Mesendoderm (in vitro differentiated cells): ENCODE measurements at regions not wholly inside any gene's neighbourhood (a gene's known extent, or its start where the extent isn't known, plus 50 kb on each side); places are given as distances from the start of the nearest gene placed in this dataset.

ENCODE experiments used
- DNase-seq: peaks from one replicate; pipeline ENCODE4 v3.0.0; 2013
- H2AK5ac ChIP-seq: 2 replicates; pipeline ENCODE4 v1.6.1; 2013; ENCODE audit warnings: low read length, inconsistent platforms
- H2BK120ac ChIP-seq: 2 replicates; pipeline ENCODE4 v1.6.1; 2013; ENCODE audit warnings: low read depth, mild to moderate bottlenecking, low read length, moderate library complexity, mixed read lengths
- H2BK15ac ChIP-seq: replicated peaks from 2 replicates; pipeline ENCODE4 v1.6.1; 2013; ENCODE audit warnings: low read depth, mild to moderate bottlenecking, moderate library complexity
- H2BK5ac ChIP-seq: 2 replicates; pipeline ENCODE4 v1.6.1; 2013; ENCODE audit warnings: low read length, inconsistent platforms
- H3K18ac ChIP-seq: 2 replicates; pipeline ENCODE4 v1.6.1; 2013; ENCODE audit warnings: mild to moderate bottlenecking, low read length, mixed read lengths
- H3K23ac ChIP-seq: one replicate; pipeline ENCODE4 v1.6.1; 2013; ENCODE audit warnings: low read length
- H3K27ac ChIP-seq: 2 replicates; pipeline ENCODE4 v1.5.1; 2013; ENCODE audit warnings: low read depth, mild to moderate bottlenecking, inconsistent platforms, low read length, moderate library complexity
- H3K27me3 ChIP-seq: 2 replicates; pipeline ENCODE4 v1.6.1; 2013; ENCODE audit warnings: low read length, control low read depth, mild to moderate bottlenecking, inconsistent platforms; ENCODE audit not compliant: insufficient read depth, poor library complexity
- H3K36me3 ChIP-seq: 2 replicates; pipeline ENCODE4 v1.6.1; 2013; ENCODE audit warnings: low read length, inconsistent platforms; ENCODE audit not compliant: control insufficient read depth, insufficient read depth
- H3K4ac ChIP-seq: one replicate; pipeline ENCODE4 v1.6.1; 2013; ENCODE audit warnings: low read depth, mild to moderate bottlenecking, low read length, moderate library complexity
- H3K4me1 ChIP-seq: 2 replicates; pipeline ENCODE4 v1.6.1; 2013; ENCODE audit warnings: low read depth, low read length, inconsistent platforms; ENCODE audit not compliant: control insufficient read depth
- H3K4me2 ChIP-seq: 2 replicates; pipeline ENCODE4 v1.6.1; 2013; ENCODE audit warnings: low read length
- H3K4me3 ChIP-seq: 2 replicates; pipeline ENCODE4 v1.5.1; 2013; ENCODE audit warnings: mild to moderate bottlenecking, low read length
- H3K56ac ChIP-seq: one replicate; pipeline ENCODE4 v1.6.1; 2013; ENCODE audit warnings: low read length
- H3K79me1 ChIP-seq: 2 replicates; pipeline ENCODE4 v1.6.1; 2013; ENCODE audit warnings: low read length, inconsistent platforms
- H3K79me2 ChIP-seq: 2 replicates; pipeline ENCODE4 v1.6.1; 2013; ENCODE audit warnings: mild to moderate bottlenecking, low read length; ENCODE audit not compliant: control insufficient read depth, insufficient read depth
- H3K9ac ChIP-seq: 2 replicates; pipeline ENCODE4 v1.6.1; 2013; ENCODE audit warnings: low read length, inconsistent platforms
- H4K5ac ChIP-seq: one replicate; pipeline ENCODE4 v1.6.1; 2013; ENCODE audit warnings: low read length
- H4K8ac ChIP-seq: one replicate; pipeline ENCODE4 v1.6.1; 2013; ENCODE audit warnings: low read depth, mild to moderate bottlenecking, control low read depth, low read length, moderate library complexity
- WGBS: extraction: QIAGEN DNeasy Blood & Tissue Kit; methylation state at CpG from one replicate; pipeline ENCODE4 v1.1.7; 2013; ENCODE audit warnings: low lambda C conversion rate, missing lambda C conversion rate; ENCODE audit not compliant: insufficient coverage; ENCODE audit errors: extremely low coverage; 5-methylcytosine and 5-hydroxymethylcytosine counted together

DNA sequence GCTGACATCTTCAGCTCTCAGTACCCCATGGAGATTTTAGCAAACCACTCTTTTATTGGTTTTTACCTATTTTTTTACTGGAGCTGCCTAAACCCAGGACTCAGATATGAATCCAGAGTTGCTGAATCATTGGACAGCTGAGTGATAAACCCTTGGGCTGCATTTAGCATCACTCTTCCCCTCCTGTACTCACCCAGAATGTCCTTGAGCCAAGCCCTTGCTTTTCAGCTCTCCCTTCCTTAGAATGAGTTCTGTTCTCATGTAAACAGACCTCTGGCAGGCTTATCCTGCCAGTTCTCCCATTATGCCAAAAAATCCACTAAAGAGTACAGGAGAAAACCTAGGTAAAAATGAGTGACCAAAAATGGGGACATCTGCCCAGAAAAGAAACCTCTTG, 200.1 kb upstream of the POU2AF2 start:
- Histone ChIP-seq H3K4me1 (no peaks in the 10 kb centered on the region), H3K23ac (no peak overlapping the region), H3K4ac (no peak overlapping the region), H3K27ac (no peak overlapping the region), H3K79me2 (no peaks in the 10 kb centered on the region), H3K36me3 (no peaks in the 10 kb centered on the region), H3K56ac (no peak overlapping the region), H3K9ac (no peak overlapping the region), H2BK15ac (no peak overlapping the region), H4K8ac (no peak overlapping the region), H3K79me1 (no peaks in the 10 kb centered on the region), H3K4me2 (no peak overlapping the region), H2BK5ac (no peak overlapping the region), H3K27me3 (no peaks in the 10 kb centered on the region), H4K5ac (no peak overlapping the region), H2AK5ac (no peak overlapping the region), H3K4me3 (no peak overlapping the region), H3K18ac (no peak overlapping the region), H2BK120ac (no peak overlapping the region)
- no peak for DNase-seq

- Histone ChIP-seq H3K23ac (no peak overlapping the region), H3K79me2 (no peaks in the 10 kb centered on the region), H3K4ac (no peak overlapping the region), H2BK15ac (no peak overlapping the region), H3K4me1 (no peaks in the 10 kb centered on the region), H3K4me2 (no peak overlapping the region), H3K36me3 (no peaks in the 10 kb centered on the region), H2AK5ac (no peak overlapping the region), H4K5ac (no peak overlapping the region), H3K56ac (no peak overlapping the region), H3K27ac (no peak overlapping the region), H3K4me3 (no peak overlapping the region), H3K18ac (no peak overlapping the region), H4K8ac (no peak overlapping the region), H3K27me3 (no peaks in the 10 kb centered on the region), H2BK120ac (no peak overlapping the region), H3K79me1 (no peaks in the 10 kb centered on the region), H2BK5ac (no peak overlapping the region), H3K9ac (no peak overlapping the region)
- no peak for DNase-seq
- no CpG with 5 or more reads among the region's 6 CpGs for WGBS
Measured at GRCh38 chr11:111044751-111045406, 200.6 kb upstream of the POU2AF2 start.

DNA sequence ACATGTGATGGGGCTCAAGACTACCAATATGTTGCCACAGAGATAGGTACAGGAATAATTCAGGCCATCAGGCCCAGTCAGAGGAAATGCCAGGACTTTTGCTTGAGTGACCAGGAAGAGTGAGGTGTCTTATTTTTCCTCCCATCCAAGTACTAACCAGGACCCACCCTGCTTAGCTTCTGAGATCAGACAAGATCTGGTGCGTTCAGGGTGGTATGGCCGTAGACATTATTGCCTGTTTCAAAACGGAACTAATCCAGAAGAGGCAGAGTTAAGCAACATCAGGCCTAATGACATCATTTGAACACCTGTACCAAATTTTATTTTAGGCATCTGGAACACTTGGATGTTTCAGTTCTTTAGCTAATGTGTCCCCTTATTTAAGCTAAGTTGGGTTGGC, 205.5 kb upstream of the POU2AF2 start:
- Histone ChIP-seq H2AK5ac (no peak overlapping the region), H3K4ac (no peak overlapping the region), H3K4me2 (no peak overlapping the region), H3K4me1 (no peaks in the 10 kb centered on the region), H3K79me2 (no peaks in the 10 kb centered on the region), H3K18ac (no peak overlapping the region), H3K27ac (no peak overlapping the region), H3K36me3 (no peaks in the 10 kb centered on the region), H2BK120ac (no peak overlapping the region), H2BK5ac (no peak overlapping the region), H3K23ac (no peak overlapping the region), H3K4me3 (no peak overlapping the region), H2BK15ac (no peak overlapping the region), H3K79me1 (no peaks in the 10 kb centered on the region), H3K56ac (no peak overlapping the region), H4K5ac (no peak overlapping the region), H3K9ac (no peak overlapping the region), H3K27me3 (no peaks in the 10 kb centered on the region), H4K8ac (no peak overlapping the region)
- DNase-seq, result no peak
- no CpG with 5 or more reads among the region's 3 CpGs for WGBS

- Histone ChIP-seq H3K79me1 (no peaks in the 10 kb centered on the region), H4K5ac (no peak overlapping the region), H3K4me2 (no peak overlapping the region), H3K4me1 (no peaks in the 10 kb centered on the region), H3K56ac (no peak overlapping the region), H3K36me3 (no peaks in the 10 kb centered on the region), H3K4me3 (no peak overlapping the region), H3K27me3 (no peaks in the 10 kb centered on the region), H4K8ac (no peak overlapping the region), H2BK5ac (no peak overlapping the region), H3K9ac (no peak overlapping the region), H3K4ac (no peak overlapping the region), H2AK5ac (no peak overlapping the region), H3K79me2 (no peaks in the 10 kb centered on the region), H2BK120ac (no peak overlapping the region), H3K23ac (no peak overlapping the region), H3K18ac (no peak overlapping the region), H3K27ac (no peak overlapping the region), H2BK15ac (no peak overlapping the region)
- WGBS, result no CpG with 5 or more reads among the region's 1 CpG
- DNase-seq, result no peak
Measured at GRCh38 chr11:111035746-111036145, 209.8 kb upstream of the POU2AF2 start.

DNA sequence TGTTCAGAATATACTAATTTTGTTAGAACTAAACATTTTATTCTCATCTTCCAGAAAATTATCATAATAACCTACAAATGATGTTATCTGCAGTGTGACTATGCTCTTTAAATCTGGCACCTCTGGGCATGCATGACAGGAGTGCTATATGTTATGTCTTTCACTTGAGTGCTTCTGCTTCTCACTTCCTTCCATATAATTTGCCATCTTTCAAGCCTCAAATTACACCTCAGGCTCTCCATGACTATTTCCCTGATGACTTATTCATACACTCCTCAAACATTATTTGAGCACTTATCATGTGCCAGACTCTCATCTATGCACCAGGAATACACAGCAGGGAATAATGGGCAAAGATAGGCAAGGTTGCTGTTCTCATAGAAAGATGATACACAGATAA, 219.3 kb upstream of the POU2AF2 start:
- Histone ChIP-seq H2BK15ac (no peak overlapping the region), H3K4me1 (peaks cover 2% of the 10 kb centered on the region), H3K18ac (no peak overlapping the region), H2BK120ac (no peak overlapping the region), H3K27ac (no peak overlapping the region), H3K79me2 (no peaks in the 10 kb centered on the region), H2AK5ac (no peak overlapping the region), H3K56ac (no peak overlapping the region), H3K4me2 (no peak overlapping the region), H4K8ac (no peak overlapping the region), H3K23ac (no peak overlapping the region), H4K5ac (no peak overlapping the region), H2BK5ac (no peak overlapping the region), H3K79me1 (no peaks in the 10 kb centered on the region), H3K27me3 (no peaks in the 10 kb centered on the region), H3K36me3 (no peaks in the 10 kb centered on the region), H3K4me3 (no peak overlapping the region), H3K4ac (no peak overlapping the region), H3K9ac (no peak overlapping the region)
- DNase-seq, result no peak

- Histone ChIP-seq H3K4ac (no peak overlapping the region), H3K27ac (no peak overlapping the region), H2BK5ac (no peak overlapping the region), H3K56ac (no peak overlapping the region), H4K5ac (no peak overlapping the region), H2BK15ac (no peak overlapping the region), H2AK5ac (no peak overlapping the region), H4K8ac (no peak overlapping the region), H3K9ac (no peak overlapping the region), H3K79me1 (no peaks in the 10 kb centered on the region), H3K4me2 (no peak overlapping the region), H3K79me2 (no peaks in the 10 kb centered on the region), H3K4me3 (no peak overlapping the region), H2BK120ac (no peak overlapping the region), H3K27me3 (no peaks in the 10 kb centered on the region), H3K36me3 (no peaks in the 10 kb centered on the region), H3K4me1 (peaks cover 4% of the 10 kb centered on the region), H3K18ac (no peak overlapping the region), H3K23ac (no peak overlapping the region)
- DNase-seq, result peak; percentile 28
- WGBS, result no CpG with 5 or more reads among the region's 5 CpGs
Measured at GRCh38 chr11:111021131-111021530, 224.4 kb upstream of the POU2AF2 start.
